ENCODE measurements at regions not wholly inside any gene's neighbourhood (a gene's known extent, or its start where the extent isn't known, plus 50 kb on each side); places are given as distances from the start of the nearest gene placed in this dataset.

GRCh38 chr11:131240421-131240820 is 130.0 kb upstream of the NTM start:
- H3K9me3 ChIP-seq = no peaks in the 10 kb centered on the region
- Mint-ChIP-seq H3K4me3 (ENCODE audit: unreplicated experiment) (no peak overlapping the region), H3K27me3 (ENCODE audit: insufficient read depth, unreplicated experiment) (peaks cover 36% of the 10 kb centered on the region), H3K27ac (ENCODE audit: unreplicated experiment) (no peak overlapping the region), H3K36me3 (ENCODE audit: insufficient read depth, unreplicated experiment) (no peaks in the 10 kb centered on the region), H3K4me1 (ENCODE audit: low read depth, unreplicated experiment) (no peaks in the 10 kb centered on the region), H3K9me3 (ENCODE audit: unreplicated experiment) (no peaks in the 10 kb centered on the region)
- 0 out of 2 replicates have a peak, but pooled peaks cover 3% of the 10 kb centered on the region for H3K27me3 ChIP-seq (replicated peaks; ENCODE audit: control insufficient read depth, insufficient read depth, low read length)
- intact Hi-C loops (cut with micrococcal nuclease; ENCODE audit: unreplicated experiment) = no loop called here
- no peak for TF ChIP-seq CTCF (IDR thresholded peaks at IDR 0.05; ENCODE audit: insufficient read depth in 1 of 2, low read depth in 1 of 2, low read length in 1 of 2, severe bottlenecking in 1 of 2, unreplicated experiment in 1 of 2)
- DNase-seq = no peak
- H3K4me1 ChIP-seq = no peaks in the 10 kb centered on the region
- ChIA-PET POLR2A (no interaction called here), CTCF (no interaction called here)
- no peaks in the 10 kb centered on the region for H3K36me3 ChIP-seq (ENCODE audit: control insufficient read depth, insufficient read depth, low read length)
- H3K4me3 ChIP-seq (ENCODE audit: low read depth, low read length) = no peak overlapping the region
- BruUV-seq (replicated peaks) = no TSS peak

GRCh38 chr11:131242476-131243000 is 127.9 kb upstream of the NTM start:
- intact Hi-C loops (cut with micrococcal nuclease; ENCODE audit: unreplicated experiment) = no loop called here
- H3K27me3 ChIP-seq (replicated peaks; ENCODE audit: control insufficient read depth, insufficient read depth, low read length) = 0 out of 2 replicates have a peak, but pooled peaks cover 2% of the 10 kb centered on the region
- H3K9me3 Mint-ChIP-seq (ENCODE audit: unreplicated experiment) = no peaks in the 10 kb centered on the region
- H3K4me3 ChIP-seq (ENCODE audit: low read depth, low read length) = no peak overlapping the region
- no peaks in the 10 kb centered on the region; the same call in 1 of the 2 replicates for H3K4me1 ChIP-seq
- H3K36me3 ChIP-seq (ENCODE audit: control insufficient read depth, insufficient read depth, low read length) = no peaks in the 10 kb centered on the region
- H3K4me1 Mint-ChIP-seq (ENCODE audit: low read depth, unreplicated experiment) = no peaks in the 10 kb centered on the region
- H3K36me3 Mint-ChIP-seq (ENCODE audit: insufficient read depth, unreplicated experiment) = no peaks in the 10 kb centered on the region
- DNase-seq = no peak
- CTCF ChIA-PET = no interaction called here
- no peak for TF ChIP-seq CTCF (IDR thresholded peaks at IDR 0.05; ENCODE audit: insufficient read depth in 1 of 2, low read depth in 1 of 2, low read length in 1 of 2, severe bottlenecking in 1 of 2, unreplicated experiment in 1 of 2)
- no TSS peak for BruUV-seq (replicated peaks)
- H3K9me3 ChIP-seq = no peaks in the 10 kb centered on the region
- POLR2A ChIA-PET = no interaction called here
- no peak overlapping the region for H3K4me3 Mint-ChIP-seq (ENCODE audit: unreplicated experiment)
- H3K27ac Mint-ChIP-seq (ENCODE audit: unreplicated experiment) = no peak overlapping the region
- peaks cover 40% of the 10 kb centered on the region for H3K27me3 Mint-ChIP-seq (ENCODE audit: insufficient read depth, unreplicated experiment)

DNA sequence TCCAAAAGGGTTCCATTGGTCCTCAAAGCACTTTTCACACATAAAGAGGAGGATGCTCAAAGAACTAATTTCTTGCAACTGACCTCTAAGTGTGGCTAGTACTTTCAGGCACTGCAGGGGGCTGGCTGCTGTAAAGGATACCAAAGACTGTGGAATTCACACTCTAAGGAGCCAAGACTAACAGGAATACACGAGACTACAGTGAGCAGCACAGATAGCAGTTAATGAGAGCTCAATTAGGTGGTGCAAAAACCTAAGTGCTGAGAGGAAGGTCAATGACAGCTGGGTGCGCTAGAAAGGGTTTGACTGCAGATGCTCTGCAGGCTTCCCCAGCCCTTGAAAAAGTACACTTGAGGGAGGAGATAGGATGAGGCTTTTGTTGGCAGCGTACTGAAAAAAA is 124.3 kb upstream of the NTM start:
- Histone ChIP-seq H3K4me3 (ENCODE audit: low read depth, low read length) (no peak overlapping the region), H3K4me1 (no peaks in the 10 kb centered on the region; the same call in 1 of the 2 replicates), H3K27me3 (replicated peaks; ENCODE audit: control insufficient read depth, insufficient read depth, low read length) (0 out of 2 replicates have a peak, but pooled peaks cover 2% of the 10 kb centered on the region), H3K36me3 (ENCODE audit: control insufficient read depth, insufficient read depth, low read length) (no peaks in the 10 kb centered on the region), H3K9me3 (no peaks in the 10 kb centered on the region)
- no peak overlapping the region for H3K27ac Mint-ChIP-seq (ENCODE audit: unreplicated experiment)
- H3K9me3 Mint-ChIP-seq (ENCODE audit: unreplicated experiment) = no peaks in the 10 kb centered on the region
- BruUV-seq (replicated peaks) = no TSS peak
- no peaks in the 10 kb centered on the region for H3K4me1 Mint-ChIP-seq (ENCODE audit: low read depth, unreplicated experiment)
- DNase-seq = no peak
- no peak for TF ChIP-seq CTCF (IDR thresholded peaks at IDR 0.05; ENCODE audit: insufficient read depth in 1 of 2, low read depth in 1 of 2, low read length in 1 of 2, severe bottlenecking in 1 of 2, unreplicated experiment in 1 of 2)
- CTCF ChIA-PET = interaction anchor here (0.6 to 1.9 kb wide), 2 partner anchors 157 to 181 kb away, joined by 4 to 8 read pairs; no protein-coding TSS in a partner anchor
- H3K4me3 Mint-ChIP-seq (ENCODE audit: unreplicated experiment) = no peak overlapping the region
- intact Hi-C loops (cut with micrococcal nuclease; ENCODE audit: unreplicated experiment) = loop anchor here (1.0 to 5.0 kb wide), 4 partner anchors 146 to 428 kb away; no protein-coding TSS in a partner anchor
- H3K36me3 Mint-ChIP-seq (ENCODE audit: insufficient read depth, unreplicated experiment) = no peaks in the 10 kb centered on the region
- POLR2A ChIA-PET = no interaction called here
- peaks cover 35% of the 10 kb centered on the region for H3K27me3 Mint-ChIP-seq (ENCODE audit: insufficient read depth, unreplicated experiment)
